ENCODE measurements at regions not wholly inside any gene's neighbourhood (a gene's known extent, or its start where the extent isn't known, plus 50 kb on each side); places are given as distances from the start of the nearest gene placed in this dataset.

- TF ChIP-seq CTCF (conservative IDR thresholded peaks at IDR 0.05) (no peak), EZH2 (IDR thresholded peaks at IDR 0.05; ENCODE audit: low read depth) (no peak)
Observed at GRCh38 chr10:108861181-108861754, 1062.0 kb downstream of the XPNPEP1 start.

All from PC-9 (cell line).